Psoas muscle (tissue), 7 donors: ENCODE measurements at regions not wholly inside any gene's neighbourhood (a gene's known extent, or its start where the extent isn't known, plus 50 kb on each side); places are given as distances from the start of the nearest gene placed in this dataset.

ENCODE experiments used
- ATAC-seq, 4 donors: fragments of 200-7000 bp; cut with Tn5 transposase; one replicate each; pipeline ENCODE4 v1.9.1; 2020; ENCODE audit warnings: moderate library complexity in 3 of 4, mild to moderate bottlenecking in 2 of 4
- DNase-seq, 2 donors: peaks; one replicate each; pipeline ENCODE4 v3.0.0-alpha.2; 2020
- H3K27ac ChIP-seq: fragments of 200-600 bp; one replicate; pipeline ENCODE4 v1.8.0; 2022
- H3K27me3 ChIP-seq, 3 donors: fragments of 200-600 bp in 1 of 3; one replicate each; pipeline versions ENCODE4 v1.6.1 to v1.8.0; 2013 to 2022; ENCODE audit warnings: low read length in 2 of 3, mild to moderate bottlenecking in 2 of 3, moderate library complexity in 1 of 3; ENCODE audit not compliant: insufficient read depth in 3 of 3
- H3K36me3 ChIP-seq, 2 donors: fragments of 200-600 bp in 1 of 2; one replicate each; pipeline versions ENCODE4 v1.6.1 to v1.8.0; 2013 to 2022; ENCODE audit warnings: low read depth in 1 of 2, mild to moderate bottlenecking in 1 of 2, moderate library complexity in 1 of 2; ENCODE audit not compliant: insufficient read depth in 1 of 2
- H3K4me1 ChIP-seq: fragments of 200-600 bp; one replicate; pipeline ENCODE4 v1.8.0; 2022
- H3K4me3 ChIP-seq: fragments of 200-600 bp; one replicate; pipeline ENCODE4 v1.8.0; 2022; ENCODE audit warnings: mild to moderate bottlenecking
- H3K9me3 ChIP-seq: fragments of 200-600 bp; one replicate; pipeline ENCODE4 v1.8.0; 2022
- WGBS, 3 donors: extraction: QIAGEN DNeasy Blood & Tissue Kit; methylation state at CpG; one replicate each; pipeline versions ENCODE4 v1.1.6 to v1.1.7; 2013; 5-methylcytosine and 5-hydroxymethylcytosine counted together
- intact Hi-C, 2 donors: fragments of 100-400 bp; cut with DNase I; formaldehyde crosslinking; loops; one replicate each; pipeline versions ENCODE4 v1.11.0 to v1.14.2; 2022
- TF ChIP-seq, protein P1 (sequence below): fragments of 200-600 bp; IDR thresholded peaks from one replicate; pipeline ENCODE4 v1.8.0; 2022; ENCODE audit warnings: antibody characterized with exemption
- donor health status: healthy with polysubstance abuse.
- donor health status: DM: no; HTN: no; CAD: no; lungs with moderate emphysema.
- donor health status: Bipolar disorder and iron deficiency.
- donor health status: healthy.
- donor health status: DM: yes; HTN: yes; CAD: no.
- donor health status: DM: no; HTN: no; CAD: no.
- donor health status: DM: yes; HTN: yes; CAD: no.

DNA sequence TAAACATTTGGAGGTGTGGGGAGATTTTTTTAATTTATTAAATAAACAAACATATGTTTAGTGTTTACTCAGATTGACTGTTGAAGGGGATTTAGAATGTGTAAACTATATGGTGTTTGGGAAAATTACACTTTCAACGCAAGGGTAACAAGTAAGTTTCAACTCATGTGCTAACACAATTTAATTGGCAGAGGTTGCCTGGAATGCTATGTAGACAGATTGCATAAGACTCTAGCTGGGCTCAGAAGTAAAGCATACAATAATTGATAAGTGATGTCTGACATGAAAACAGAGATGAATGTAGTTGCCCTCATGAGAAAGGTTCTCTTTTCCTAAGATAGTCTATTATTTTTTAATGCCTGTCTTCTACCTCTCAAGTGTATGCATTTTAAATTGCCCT is 617.4 kb downstream of the KCTD16 start:
- Histone ChIP-seq H3K27me3 (no peaks in the 10 kb centered on the region), H3K4me3 (no peak overlapping the region), H3K36me3 (no peaks in the 10 kb centered on the region), H3K4me1 (no peaks in the 10 kb centered on the region), H3K27ac (no peak overlapping the region), H3K9me3 (peaks cover 5% of the 10 kb centered on the region)
- ATAC-seq (no peak), DNase-seq (no peak)
- TF ChIP-seq, protein P1, sequence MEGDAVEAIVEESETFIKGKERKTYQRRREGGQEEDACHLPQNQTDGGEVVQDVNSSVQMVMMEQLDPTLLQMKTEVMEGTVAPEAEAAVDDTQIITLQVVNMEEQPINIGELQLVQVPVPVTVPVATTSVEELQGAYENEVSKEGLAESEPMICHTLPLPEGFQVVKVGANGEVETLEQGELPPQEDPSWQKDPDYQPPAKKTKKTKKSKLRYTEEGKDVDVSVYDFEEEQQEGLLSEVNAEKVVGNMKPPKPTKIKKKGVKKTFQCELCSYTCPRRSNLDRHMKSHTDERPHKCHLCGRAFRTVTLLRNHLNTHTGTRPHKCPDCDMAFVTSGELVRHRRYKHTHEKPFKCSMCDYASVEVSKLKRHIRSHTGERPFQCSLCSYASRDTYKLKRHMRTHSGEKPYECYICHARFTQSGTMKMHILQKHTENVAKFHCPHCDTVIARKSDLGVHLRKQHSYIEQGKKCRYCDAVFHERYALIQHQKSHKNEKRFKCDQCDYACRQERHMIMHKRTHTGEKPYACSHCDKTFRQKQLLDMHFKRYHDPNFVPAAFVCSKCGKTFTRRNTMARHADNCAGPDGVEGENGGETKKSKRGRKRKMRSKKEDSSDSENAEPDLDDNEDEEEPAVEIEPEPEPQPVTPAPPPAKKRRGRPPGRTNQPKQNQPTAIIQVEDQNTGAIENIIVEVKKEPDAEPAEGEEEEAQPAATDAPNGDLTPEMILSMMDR: no peak
- intact Hi-C loops: no loop called here
- 90 to 97% (median 90%) methylated on average over 1 of the region's 1 CpG for WGBS, 3 donors

- Histone ChIP-seq H3K36me3 (no peaks in the 10 kb centered on the region), H3K9me3 (no peaks in the 10 kb centered on the region), H3K4me3 (no peak overlapping the region), H3K27me3 (peaks cover 0 to 2% (median 0%) of the 10 kb centered on the region in 3 donors), H3K4me1 (no peaks in the 10 kb centered on the region), H3K27ac (no peak overlapping the region)
- WGBS, 3 donors: 78 to 83% (median 80%) methylated on average over 3 of the region's 3 CpGs
- TF ChIP-seq, protein P1: no peak
- intact Hi-C loops: no loop called here
- DNase-seq (no peak), ATAC-seq (no peak)
Measured at GRCh38 chr5:144779368-144779767, 608.7 kb downstream of the KCTD16 start.

GRCh38 chr5:144778561-144778960 is 607.9 kb downstream of the KCTD16 start:
- intact Hi-C loops: no loop called here
- TF ChIP-seq, protein P1: no peak
- H3K27me3 ChIP-seq: peaks cover 0 to 2% (median 0%) of the 10 kb centered on the region in 3 donors
- no peak for ATAC-seq
- no peaks in the 10 kb centered on the region for H3K4me1 ChIP-seq
- no peak for DNase-seq
- no peak overlapping the region for H3K4me3 ChIP-seq
- H3K9me3 ChIP-seq: no peaks in the 10 kb centered on the region
- no peaks in the 10 kb centered on the region for H3K36me3 ChIP-seq
- H3K27ac ChIP-seq: no peak overlapping the region
- 34 to 40% (median 35%) methylated on average over 2 of the region's 2 CpGs for WGBS, 3 donors

GRCh38 chr5:144774197-144774596 is 603.5 kb downstream of the KCTD16 start:
- WGBS, 3 donors: 66 to 79% (median 78%) methylated on average over 1 of the region's 1 CpG
- ATAC-seq (no peak), DNase-seq (no peak)
- H3K36me3 ChIP-seq: no peaks in the 10 kb centered on the region
- no peak overlapping the region for H3K27ac ChIP-seq
- no peak overlapping the region for H3K4me3 ChIP-seq
- intact Hi-C loops: no loop called here
- no peaks in the 10 kb centered on the region for H3K4me1 ChIP-seq
- TF ChIP-seq, protein P1: no peak
- H3K27me3 ChIP-seq: no peaks in the 10 kb centered on the region
- no peaks in the 10 kb centered on the region for H3K9me3 ChIP-seq

GRCh38 chr5:144773628-144774027 is 603.0 kb downstream of the KCTD16 start:
- ATAC-seq: no peak
- no peaks in the 10 kb centered on the region for H3K4me1 ChIP-seq
- no peak overlapping the region for H3K27ac ChIP-seq
- no peaks in the 10 kb centered on the region for H3K9me3 ChIP-seq
- H3K36me3 ChIP-seq: no peaks in the 10 kb centered on the region
- no peak for DNase-seq
- no peaks in the 10 kb centered on the region for H3K27me3 ChIP-seq
- no peak overlapping the region for H3K4me3 ChIP-seq
- intact Hi-C loops: no loop called here
- TF ChIP-seq, protein P1: no peak
- WGBS, 3 donors: 70 to 75% (median 72%) methylated on average over 4 of the region's 4 CpGs
